ENCODE measurements at regions not wholly inside any gene's neighbourhood (a gene's known extent, or its start where the extent isn't known, plus 50 kb on each side); places are given as distances from the start of the nearest gene placed in this dataset.

DNA sequence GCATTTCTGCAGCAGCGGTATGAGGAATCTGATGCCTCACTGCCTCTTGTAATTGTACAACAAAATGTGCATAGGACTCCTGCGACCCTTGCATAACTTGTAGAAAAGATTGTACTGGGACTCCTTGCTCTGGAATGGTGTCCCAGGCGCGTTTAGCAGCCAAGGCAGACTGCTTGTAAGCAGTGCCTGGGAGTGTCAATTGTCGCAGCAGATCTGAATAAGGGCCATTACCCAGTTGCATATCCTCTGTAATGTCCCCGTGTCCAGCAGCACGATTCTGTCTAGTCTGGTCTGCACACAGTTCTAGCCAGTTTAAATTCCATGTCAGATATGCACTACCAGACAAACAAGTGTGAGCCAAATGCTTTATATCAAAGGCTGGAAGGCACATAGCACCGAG, 70.7 kb upstream of the BTN3A2 start:
- no peak overlapping the region for H3K27ac ChIP-seq (ENCODE audit: low read length)
- H2AFZ ChIP-seq (ENCODE audit: low read depth, low read length), result no peak overlapping the region
- H3K4me2 ChIP-seq (ENCODE audit: low read length), result no peak overlapping the region
- no peaks in the 10 kb centered on the region for H3K27me3 ChIP-seq (ENCODE audit: low read depth, low read length)
- H3K9me3 ChIP-seq (ENCODE audit: insufficient read depth, low read length), result no peaks in the 10 kb centered on the region
- no peak overlapping the region for H3K4me3 ChIP-seq (ENCODE audit: low read length)
- TF ChIP-seq EZH2phosphoT487 (IDR thresholded peaks at IDR 0.05; ENCODE audit: low read depth), result no peak
- TF ChIP-seq, protein P1, sequence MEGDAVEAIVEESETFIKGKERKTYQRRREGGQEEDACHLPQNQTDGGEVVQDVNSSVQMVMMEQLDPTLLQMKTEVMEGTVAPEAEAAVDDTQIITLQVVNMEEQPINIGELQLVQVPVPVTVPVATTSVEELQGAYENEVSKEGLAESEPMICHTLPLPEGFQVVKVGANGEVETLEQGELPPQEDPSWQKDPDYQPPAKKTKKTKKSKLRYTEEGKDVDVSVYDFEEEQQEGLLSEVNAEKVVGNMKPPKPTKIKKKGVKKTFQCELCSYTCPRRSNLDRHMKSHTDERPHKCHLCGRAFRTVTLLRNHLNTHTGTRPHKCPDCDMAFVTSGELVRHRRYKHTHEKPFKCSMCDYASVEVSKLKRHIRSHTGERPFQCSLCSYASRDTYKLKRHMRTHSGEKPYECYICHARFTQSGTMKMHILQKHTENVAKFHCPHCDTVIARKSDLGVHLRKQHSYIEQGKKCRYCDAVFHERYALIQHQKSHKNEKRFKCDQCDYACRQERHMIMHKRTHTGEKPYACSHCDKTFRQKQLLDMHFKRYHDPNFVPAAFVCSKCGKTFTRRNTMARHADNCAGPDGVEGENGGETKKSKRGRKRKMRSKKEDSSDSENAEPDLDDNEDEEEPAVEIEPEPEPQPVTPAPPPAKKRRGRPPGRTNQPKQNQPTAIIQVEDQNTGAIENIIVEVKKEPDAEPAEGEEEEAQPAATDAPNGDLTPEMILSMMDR (IDR thresholded peaks at IDR 0.05; ENCODE audit: low read depth, low read length), result no peak
- H3K36me3 ChIP-seq (replicated peaks; ENCODE audit: low read depth, low read length), result no peaks in the 10 kb centered on the region
- H3K9ac ChIP-seq (ENCODE audit: low read length), result no peak overlapping the region
- no peaks in the 10 kb centered on the region for H4K20me1 ChIP-seq (ENCODE audit: insufficient read depth, low read length)
- H3K79me2 ChIP-seq (ENCODE audit: low read length), result no peaks in the 10 kb centered on the region
- peaks cover 7% of the 10 kb centered on the region; the same call in 1 of the 2 replicates for H3K4me1 ChIP-seq (ENCODE audit: low read length)

DNA sequence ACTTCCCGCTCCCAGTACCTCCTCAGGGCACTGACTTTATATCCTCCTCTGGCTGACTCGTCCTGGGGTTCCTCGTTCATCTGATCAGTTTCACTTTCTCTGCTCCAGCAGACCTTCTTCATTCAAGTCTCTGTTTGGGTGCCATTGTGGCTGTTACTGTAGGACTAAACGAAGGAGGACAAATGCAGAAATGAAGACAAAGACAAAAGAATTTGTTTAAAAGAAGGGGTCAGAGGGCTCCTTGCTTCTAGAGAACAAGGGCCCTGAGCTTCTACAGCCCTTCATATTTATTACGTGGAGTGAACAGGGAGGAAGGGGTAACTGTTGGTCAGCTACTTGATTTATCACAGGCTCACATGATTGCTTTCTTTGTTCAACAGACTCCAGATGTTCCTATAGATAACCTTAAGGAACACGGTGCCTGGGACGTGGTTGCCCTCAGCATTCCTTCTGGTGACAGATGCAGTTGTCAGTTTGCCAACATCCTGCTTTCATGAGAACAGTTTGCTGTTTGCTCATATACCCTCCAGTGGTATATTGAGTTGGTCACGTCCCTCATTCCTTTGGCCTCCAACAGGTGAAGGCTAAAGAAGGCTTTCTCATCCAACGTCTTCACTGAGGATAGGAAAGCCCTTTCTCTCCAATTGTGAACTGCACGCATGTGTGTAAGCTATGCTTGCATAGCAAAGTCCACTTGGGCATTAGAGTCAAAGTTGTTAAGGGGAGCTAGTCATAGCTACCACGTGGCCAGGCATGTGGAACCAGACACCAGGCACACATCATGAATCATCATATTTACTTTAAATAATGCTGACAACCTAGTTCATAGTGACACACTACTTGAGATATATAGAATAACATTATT, 69.1 kb upstream of the BTN3A2 start:
- Histone ChIP-seq H3K79me2 (ENCODE audit: low read length) (no peaks in the 10 kb centered on the region), H2AFZ (ENCODE audit: low read depth, low read length) (peak overlapping the region; percentile 65; the same call in 1 of the 2 replicates), H4K20me1 (ENCODE audit: insufficient read depth, low read length) (no peaks in the 10 kb centered on the region), H3K27me3 (ENCODE audit: low read depth, low read length) (no peaks in the 10 kb centered on the region), H3K4me2 (ENCODE audit: low read length) (peak overlapping the region; percentile 44), H3K4me3 (ENCODE audit: low read length) (peak overlapping the region; percentile 21; the same call in 1 of the 2 replicates), H3K36me3 (replicated peaks; ENCODE audit: low read depth, low read length) (no peaks in the 10 kb centered on the region), H3K27ac (ENCODE audit: low read length) (no peak overlapping the region), H3K9ac (ENCODE audit: low read length) (no peak overlapping the region), H3K9me3 (ENCODE audit: insufficient read depth, low read length) (no peaks in the 10 kb centered on the region), H3K4me1 (ENCODE audit: low read length) (peaks cover 7% of the 10 kb centered on the region; the same call in 1 of the 2 replicates)
- TF ChIP-seq, protein P1 (IDR thresholded peaks at IDR 0.05; ENCODE audit: low read depth, low read length), result no peak
- no peak for TF ChIP-seq EZH2phosphoT487 (IDR thresholded peaks at IDR 0.05; ENCODE audit: low read depth)

DNA sequence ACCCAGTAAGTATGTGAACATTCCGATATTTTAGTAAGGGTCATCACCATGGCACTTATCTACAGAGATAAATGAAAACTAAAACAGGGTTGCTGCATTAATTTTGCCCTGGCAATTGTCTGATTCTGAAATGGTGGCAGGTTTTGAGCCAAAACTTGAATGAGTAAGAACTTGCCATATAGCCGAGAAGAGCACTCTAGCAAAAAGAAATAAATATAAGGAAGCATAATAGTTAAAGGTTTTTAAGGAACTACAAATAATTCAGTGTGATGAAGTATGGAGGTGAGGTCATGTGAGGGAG, 68.5 kb upstream of the BTN3A2 start:
- H4K20me1 ChIP-seq (ENCODE audit: insufficient read depth, low read length), result no peaks in the 10 kb centered on the region
- H3K79me2 ChIP-seq (ENCODE audit: low read length), result no peaks in the 10 kb centered on the region
- no peaks in the 10 kb centered on the region for H3K36me3 ChIP-seq (replicated peaks; ENCODE audit: low read depth, low read length)
- peaks cover 7% of the 10 kb centered on the region; the same call in 1 of the 2 replicates for H3K4me1 ChIP-seq (ENCODE audit: low read length)
- no peak overlapping the region for H3K4me2 ChIP-seq (ENCODE audit: low read length)
- no peak overlapping the region for H3K4me3 ChIP-seq (ENCODE audit: low read length)
- no peaks in the 10 kb centered on the region for H3K9me3 ChIP-seq (ENCODE audit: insufficient read depth, low read length)
- no peak overlapping the region for H3K27ac ChIP-seq (ENCODE audit: low read length)
- H3K27me3 ChIP-seq (ENCODE audit: low read depth, low read length), result no peaks in the 10 kb centered on the region
- no peak overlapping the region for H2AFZ ChIP-seq (ENCODE audit: low read depth, low read length)
- H3K9ac ChIP-seq (ENCODE audit: low read length), result no peak overlapping the region
- TF ChIP-seq, protein P1 (IDR thresholded peaks at IDR 0.05; ENCODE audit: low read depth, low read length), result no peak
- TF ChIP-seq EZH2phosphoT487 (IDR thresholded peaks at IDR 0.05; ENCODE audit: low read depth), result no peak

DNA sequence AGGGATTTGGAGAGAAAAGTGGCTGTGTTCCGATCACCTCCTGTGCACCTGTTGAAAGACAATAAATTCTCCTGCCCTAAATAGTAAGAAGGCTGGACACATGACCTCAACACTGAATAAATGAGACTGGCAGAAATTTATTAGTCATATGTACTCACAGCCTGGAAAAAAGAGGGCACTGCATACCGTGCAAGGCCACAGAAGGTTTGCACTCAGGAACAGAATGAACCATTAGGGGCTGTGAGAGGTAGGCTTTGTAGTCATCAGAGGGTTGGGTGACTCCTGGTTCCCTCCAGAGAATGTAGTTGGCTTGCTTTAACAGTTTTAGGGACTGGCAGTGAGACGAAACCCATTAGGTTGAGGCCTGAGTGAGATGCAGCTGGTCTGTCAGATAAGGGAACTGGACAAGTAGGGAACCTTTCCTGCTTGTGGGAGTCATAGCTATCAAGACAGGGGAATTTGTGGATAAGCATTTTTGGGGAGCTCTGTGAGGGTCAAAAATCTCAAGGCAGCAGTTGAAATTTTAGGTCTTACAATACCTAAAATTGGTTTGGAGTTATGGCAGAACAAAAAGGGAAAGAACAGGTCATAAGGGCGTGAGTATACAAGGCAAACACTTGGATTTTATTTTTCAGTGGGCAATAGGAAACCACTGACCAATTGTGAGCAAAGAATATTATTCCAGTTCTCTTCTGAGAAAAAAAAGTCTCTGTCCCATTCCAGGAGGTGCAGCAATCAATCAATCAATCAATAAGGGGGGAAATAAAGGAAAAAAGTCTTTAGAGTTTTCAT, 67.9 kb upstream of the BTN3A2 start:
- Histone ChIP-seq H2AFZ (ENCODE audit: low read depth, low read length) (no peak overlapping the region), H4K20me1 (ENCODE audit: insufficient read depth, low read length) (no peaks in the 10 kb centered on the region), H3K9me3 (ENCODE audit: insufficient read depth, low read length) (no peaks in the 10 kb centered on the region), H3K79me2 (ENCODE audit: low read length) (no peaks in the 10 kb centered on the region), H3K27me3 (ENCODE audit: low read depth, low read length) (no peaks in the 10 kb centered on the region), H3K9ac (ENCODE audit: low read length) (no peak overlapping the region), H3K27ac (ENCODE audit: low read length) (no peak overlapping the region), H3K4me1 (ENCODE audit: low read length) (peaks cover 10% of the 10 kb centered on the region; the same call in 1 of the 2 replicates), H3K4me2 (ENCODE audit: low read length) (no peak overlapping the region), H3K4me3 (ENCODE audit: low read length) (no peak overlapping the region), H3K36me3 (replicated peaks; ENCODE audit: low read depth, low read length) (no peaks in the 10 kb centered on the region)
- TF ChIP-seq, protein P1 (IDR thresholded peaks at IDR 0.05; ENCODE audit: low read depth, low read length), result no peak
- no peak for TF ChIP-seq EZH2phosphoT487 (IDR thresholded peaks at IDR 0.05; ENCODE audit: low read depth)
